GM18517 (cell line): ENCODE measurements at regions not wholly inside any gene's neighbourhood (a gene's known extent, or its start where the extent isn't known, plus 50 kb on each side); places are given as distances from the start of the nearest gene placed in this dataset.

ENCODE experiments used
- ATAC-seq: cut with Tn5 transposase; IDR thresholded peaks from one replicate; pipeline ENCODE4 v1.9.1; 2021; ENCODE audit warnings: mild to moderate bottlenecking, moderate library complexity; ENCODE audit not compliant: unreplicated experiment

DNA sequence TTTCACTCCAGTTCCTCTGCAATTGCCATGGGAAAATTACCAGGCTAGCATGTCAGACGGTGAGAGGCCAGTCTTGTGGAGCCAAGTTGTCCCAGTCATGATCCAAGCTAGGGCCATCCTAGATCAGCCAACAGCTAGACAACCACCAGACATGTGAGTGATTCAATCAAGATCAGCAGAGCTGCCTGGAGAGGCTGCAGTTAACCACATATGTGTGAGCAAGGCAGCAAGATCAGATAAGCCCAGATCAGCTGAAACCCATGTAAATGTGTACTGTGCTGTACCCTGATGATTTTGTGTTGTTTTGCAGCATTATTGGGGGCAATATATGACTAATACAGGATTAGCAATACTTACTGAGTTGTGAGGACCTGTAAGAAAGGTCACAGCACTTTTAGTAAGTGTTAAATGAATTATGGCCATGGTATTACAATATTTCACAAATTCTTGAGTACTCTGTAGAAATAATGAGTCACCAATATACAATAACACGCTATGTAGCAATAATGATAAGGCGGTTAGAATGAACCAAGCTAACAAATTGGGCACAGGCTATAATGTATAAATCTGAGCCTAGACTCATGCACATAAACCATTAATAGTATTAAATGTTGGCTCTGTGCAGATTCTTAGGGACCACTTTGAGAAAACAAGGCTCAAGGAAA is 91.4 kb downstream of the SUDS3 start:
- ATAC-seq, result no peak

DNA sequence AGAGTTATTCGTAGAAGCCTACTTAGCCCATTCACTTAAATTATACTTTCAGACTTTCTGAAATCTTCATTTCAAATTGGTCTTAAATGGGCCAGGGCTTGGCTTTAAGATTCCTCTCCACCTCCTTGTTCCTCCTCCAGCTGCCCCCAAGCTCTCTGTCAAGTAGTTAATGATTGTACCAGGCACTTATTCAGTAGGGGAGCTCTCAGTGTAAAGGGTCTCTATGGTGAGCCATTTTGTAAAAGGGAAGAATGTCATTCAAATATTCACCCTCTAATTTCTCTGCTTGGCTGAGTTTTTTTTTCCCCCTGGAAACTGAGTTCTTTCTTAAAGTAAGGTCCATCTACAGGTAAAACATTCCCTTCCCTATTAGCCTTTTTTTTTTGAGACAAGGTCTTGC is 96.6 kb downstream of the SUDS3 start:
- ATAC-seq, result no peak

- ATAC-seq, result no peak
These were observed 103.9 kb downstream of the SUDS3 start for GRCh38 chr12:118480235-118480634.

- ATAC-seq, result no peak
These were observed 111.7 kb downstream of the SUDS3 start for GRCh38 chr12:118488034-118488433.

DNA sequence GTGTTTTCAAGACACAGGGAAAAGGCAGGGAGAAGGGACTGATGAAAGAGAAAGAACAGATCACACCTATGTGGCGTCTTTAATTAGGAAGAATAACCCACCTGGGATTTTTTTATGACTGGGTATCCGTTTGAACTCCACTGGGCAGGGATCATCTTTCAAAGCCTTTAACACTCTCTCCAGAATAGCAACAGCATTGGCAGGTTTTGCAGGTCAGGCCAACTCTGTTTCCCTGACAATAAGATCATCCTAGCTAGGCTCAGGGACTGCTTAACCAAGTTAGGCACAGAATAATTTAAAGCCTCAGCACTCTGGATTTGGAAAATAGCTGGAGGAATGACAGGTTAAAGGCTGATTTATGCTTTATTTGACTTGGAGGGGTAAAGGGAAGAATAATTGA is 117.6 kb downstream of the SUDS3 start:
- no peak for ATAC-seq

DNA sequence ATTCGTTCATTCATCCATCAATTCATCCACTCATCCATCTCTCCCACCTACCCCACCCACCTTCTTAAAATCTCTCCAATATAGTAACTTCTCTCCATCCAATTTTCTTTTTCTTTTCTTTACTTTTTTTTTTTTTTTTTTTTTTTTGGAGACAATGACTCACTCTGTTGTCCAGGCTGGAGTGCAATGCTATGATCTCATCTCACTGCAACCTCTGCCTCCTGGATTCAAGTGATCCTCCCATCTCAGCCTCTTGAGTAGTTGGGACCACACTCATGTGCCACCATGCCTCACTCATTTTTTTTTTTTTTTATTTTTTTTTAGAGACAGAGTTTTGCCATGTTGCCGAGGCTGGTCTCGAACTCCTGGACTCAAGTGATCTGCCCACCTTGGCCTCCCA is 118.4 kb downstream of the SUDS3 start:
- ATAC-seq, result no peak

- no peak for ATAC-seq
These were observed 118.9 kb downstream of the SUDS3 start for GRCh38 chr12:118495296-118495695.

- ATAC-seq, result no peak
These were observed 121.8 kb downstream of the SUDS3 start for GRCh38 chr12:118498171-118498570.

DNA sequence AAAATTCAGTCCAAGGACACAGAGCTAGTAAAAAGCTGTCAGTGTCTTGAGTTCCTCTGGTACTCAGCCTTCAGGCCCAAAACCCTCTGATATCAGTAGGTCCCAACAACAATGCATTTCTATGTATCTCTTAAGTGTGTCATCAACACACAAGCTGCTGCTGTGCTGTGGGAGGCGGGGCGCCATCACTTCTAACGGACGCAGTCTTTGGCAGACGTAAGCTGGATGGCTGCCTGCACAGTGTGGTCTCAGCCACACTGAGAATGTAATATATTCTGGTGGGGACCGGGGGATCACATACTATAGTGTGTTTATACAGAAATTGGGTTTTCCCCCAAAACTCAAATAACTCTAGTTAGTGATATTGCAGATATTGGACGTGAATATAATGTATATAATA is 123.9 kb downstream of the SUDS3 start:
- no peak for ATAC-seq

DNA sequence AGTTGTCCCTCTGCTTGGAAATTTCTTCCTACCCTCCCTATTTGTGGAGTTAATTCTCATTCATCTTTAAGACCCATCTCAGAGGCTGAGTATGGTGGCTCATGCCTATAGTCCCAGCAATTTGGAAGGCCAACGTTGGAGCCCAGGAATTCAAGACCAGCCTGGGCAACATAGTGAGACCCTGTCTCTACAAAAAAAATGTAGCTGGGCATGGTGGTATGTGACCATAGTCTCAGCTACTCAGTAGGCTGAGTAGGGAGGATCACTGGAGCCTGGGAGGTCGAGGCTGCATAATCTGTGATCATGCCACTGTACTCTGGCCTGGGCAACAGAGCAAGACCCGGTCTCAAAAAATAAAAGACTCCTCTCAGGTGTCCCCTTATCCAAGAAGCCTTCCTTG is 125.1 kb downstream of the SUDS3 start:
- ATAC-seq, result no peak

DNA sequence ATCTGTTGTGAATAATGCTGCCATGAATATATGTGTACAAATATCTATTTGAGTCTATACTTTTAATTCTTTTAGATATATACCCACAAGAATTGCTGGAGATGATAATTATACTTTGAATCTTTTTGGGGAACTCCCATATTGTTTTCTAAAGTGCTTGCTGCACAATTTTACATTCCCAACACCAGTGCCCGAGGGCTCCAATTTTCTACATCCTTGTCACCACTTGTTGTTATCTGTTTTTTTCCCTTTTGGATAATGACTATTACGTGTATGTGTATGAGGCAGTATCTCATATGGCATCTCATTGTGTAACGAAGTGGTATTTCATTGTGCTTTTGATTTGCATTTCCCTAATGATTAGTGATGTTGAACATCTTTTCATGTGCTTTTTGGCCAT is 127.1 kb downstream of the SUDS3 start:
- no peak for ATAC-seq

- no peak for ATAC-seq
These were observed 136.3 kb downstream of the SUDS3 start for GRCh38 chr12:118512669-118513068.

- ATAC-seq, result no peak
These were observed 137.3 kb downstream of the SUDS3 start for GRCh38 chr12:118513611-118514010.

DNA sequence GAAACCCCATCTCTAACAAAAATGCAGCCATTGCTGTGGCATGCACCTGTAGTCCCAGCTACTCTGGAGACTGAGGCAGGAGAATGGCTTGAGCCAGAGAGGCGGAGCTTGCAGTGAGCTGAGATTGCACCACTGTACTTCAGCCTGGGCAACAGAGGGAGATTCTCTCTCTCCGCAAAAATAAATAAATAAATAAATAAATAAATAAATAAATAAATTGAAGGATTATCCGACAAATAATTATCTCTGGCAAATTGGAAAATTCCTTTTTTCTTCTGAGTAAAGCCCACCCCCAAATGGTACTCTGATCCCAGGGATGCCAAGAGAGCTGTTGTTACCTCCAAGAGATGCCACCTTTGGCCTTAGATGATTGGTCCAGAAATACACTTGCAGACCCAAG is 137.9 kb downstream of the SUDS3 start:
- no peak for ATAC-seq

GRCh38 chr12:118520214-118521035 is 144.1 kb downstream of the SUDS3 start:
- ATAC-seq, result no peak

GRCh38 chr12:118521036-118521370 is 144.6 kb downstream of the SUDS3 start:
- ATAC-seq, result no peak

- ATAC-seq, result no peak
These were observed 148.1 kb downstream of the SUDS3 start for GRCh38 chr12:118524446-118524845.

GRCh38 chr12:118525216-118525615 is 148.9 kb downstream of the SUDS3 start:
- no peak for ATAC-seq

- no peak for ATAC-seq
These were observed 150.1 kb downstream of the SUDS3 start for GRCh38 chr12:118526255-118527095.

- no peak for ATAC-seq
These were observed 151.0 kb downstream of the SUDS3 start for GRCh38 chr12:118527310-118527709.

DNA sequence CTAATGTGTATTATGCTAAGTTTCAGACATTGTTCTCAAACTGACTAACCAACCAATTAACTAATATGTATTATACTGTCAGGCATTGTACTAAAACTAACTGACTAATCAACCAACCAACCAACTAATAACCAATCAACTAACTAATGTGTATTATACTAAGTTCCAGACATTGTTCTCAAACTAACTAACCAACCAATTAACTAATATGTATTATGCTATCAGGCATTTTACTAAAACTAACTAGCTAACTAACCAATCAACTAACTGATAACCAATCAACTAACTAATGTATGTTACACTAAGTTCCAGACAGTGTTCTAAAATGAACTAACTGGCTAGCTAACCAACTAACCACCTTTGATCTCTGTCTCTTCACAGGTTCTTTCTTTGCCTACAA is 152.3 kb downstream of the SUDS3 start:
- ATAC-seq, result no peak

DNA sequence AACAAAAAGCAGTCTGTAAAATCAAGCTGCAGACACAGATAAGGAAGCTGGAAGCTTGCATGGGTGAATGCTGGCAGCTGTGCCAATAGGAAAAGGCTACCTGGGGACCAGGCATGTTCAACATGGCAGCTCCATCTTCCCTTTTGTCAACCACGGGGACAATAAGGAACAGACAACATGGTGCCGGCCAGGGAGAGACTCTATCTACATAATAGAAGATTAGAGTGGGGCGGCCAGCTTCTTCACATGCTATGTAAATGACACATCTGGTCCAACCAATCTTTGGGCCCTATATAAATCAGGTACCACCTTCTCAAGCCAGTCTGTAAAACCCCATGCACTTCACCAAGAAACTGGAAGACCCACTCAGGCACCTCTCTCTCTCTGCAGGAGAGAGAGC is 157.6 kb downstream of the SUDS3 start:
- no peak for ATAC-seq
